PC-3 (cell line): ENCODE measurements at regions not wholly inside any gene's neighbourhood (a gene's known extent, or its start where the extent isn't known, plus 50 kb on each side); places are given as distances from the start of the nearest gene placed in this dataset.
A peak's percentile ranks its signal among the peaks of the same experiment; 100 is the strongest.

Experiments used
- ATAC-seq: fragments of 200-7000 bp; cut with Tn5 transposase; 2 replicates; pipeline ENCODE4 v1.9.1; 2020; ENCODE audit warnings: mild to moderate bottlenecking, moderate library complexity
- BruUV-seq: library from RNA; stranded (reverse); fragments of 400-500 nt; replicated peaks from 2 replicates; lab custom pipeline; 2021; lab: Mats Ljungman, UMichigan
- CTCF ChIA-PET: fragments of 300-600 bp; sonication (Branson Sonifier 250); formaldehyde crosslinking; loops from one replicate; lab custom pipeline; 2022; ENCODE audit warnings: antibody characterized with exemption; lab: Charles Lee
- POLR2A ChIA-PET: fragments of 300-600 bp; sonication (Branson Sonifier 250); formaldehyde crosslinking; loops from one replicate; lab custom pipeline; 2022; ENCODE audit warnings: antibody characterized with exemption; ENCODE audit not compliant: unreplicated experiment; lab: Charles Lee
- DNase-seq: peaks from one replicate; pipeline ENCODE4 v3.0.0-alpha.2; 2015
- H2AFZ ChIP-seq: fragments of 300-600 bp; sonication (generic); 2 replicates; pipeline ENCODE4 v1.6.0; 2016; ENCODE audit warnings: antibody characterized with exemption, low read length
- H3F3A ChIP-seq: fragments of 300-600 bp; sonication (generic); one replicate; pipeline ENCODE4 v1.6.0; 2017; ENCODE audit warnings: antibody characterized with exemption, low read length, control low read depth, mild to moderate bottlenecking; ENCODE audit not compliant: unreplicated experiment
- H3K27ac ChIP-seq: fragments of 300-600 bp; sonication (generic); 2 replicates; pipeline ENCODE4 v1.5.1; 2016; ENCODE audit warnings: mild to moderate bottlenecking, low read length
- H3K27me3 ChIP-seq: fragments of 300-600 bp; sonication (generic); 2 replicates; pipeline ENCODE4 v1.6.1; 2016; ENCODE audit warnings: low read length, mixed read lengths
- H3K36me3 ChIP-seq: fragments of 300-600 bp; sonication (generic); 2 replicates; pipeline ENCODE4 v1.6.1; 2016; ENCODE audit warnings: low read depth, mixed run types, low read length, mixed read lengths
- H3K4me1 ChIP-seq: fragments of 300-600 bp; sonication (generic); 2 replicates; pipeline ENCODE4 v1.5.1; 2016; ENCODE audit warnings: low read length; ENCODE audit not compliant: insufficient read depth
- H3K4me2 ChIP-seq: fragments of 300-600 bp; sonication (generic); 2 replicates; pipeline ENCODE4 v1.6.0; 2016; ENCODE audit warnings: low read length
- H3K4me3 ChIP-seq: fragments of 300-600 bp; sonication (generic); 2 replicates; pipeline ENCODE4 v1.5.1; 2016; ENCODE audit warnings: mild to moderate bottlenecking, low read length, mixed read lengths
- H3K79me2 ChIP-seq: fragments of 300-600 bp; sonication (generic); 2 replicates; pipeline ENCODE4 v1.6.1; 2017; ENCODE audit warnings: low read length, mixed read lengths
- H3K9ac ChIP-seq: fragments of 300-600 bp; sonication (generic); 2 replicates; pipeline ENCODE4 v1.6.0; 2016; ENCODE audit warnings: mild to moderate bottlenecking, low read length
- H3K9me2 ChIP-seq: fragments of 300-600 bp; sonication (generic); replicated peaks from 2 replicates; pipeline ENCODE4 v1.6.1; 2016; ENCODE audit warnings: mixed run types, low read length, mixed read lengths
- H3K9me3 ChIP-seq: fragments of 300-600 bp; sonication (generic); 2 replicates; pipeline ENCODE4 v1.6.1; 2016; ENCODE audit warnings: low read length, mixed read lengths
- H4K20me1 ChIP-seq: fragments of 300-600 bp; sonication (generic); 2 replicates; pipeline ENCODE4 v1.6.1; 2016; ENCODE audit warnings: low read length, mixed read lengths
- EZH2 ChIP-seq: fragments of 300-600 bp; sonication (generic); IDR thresholded peaks from one replicate; pipeline ENCODE4 v1.6.1; 2017; ENCODE audit warnings: antibody characterized with exemption, mild to moderate bottlenecking, low read length; ENCODE audit not compliant: unreplicated experiment
- EZH2phosphoT487 ChIP-seq: fragments of 300-600 bp; sonication (generic); IDR thresholded peaks from 2 replicates; pipeline ENCODE4 v1.6.1; 2018; ENCODE audit warnings: mild to moderate bottlenecking, antibody characterized with exemption, low read length, borderline replicate concordance
- intact Hi-C: fragments of 100-400 bp; cut with micrococcal nuclease; formaldehyde crosslinking; loops from 2 replicates; pipeline ENCODE4 v1.9.0; 2023
- TF ChIP-seq, protein P1 (sequence below): fragments of 300-600 bp; sonication (generic); conservative IDR thresholded peaks from 2 replicates; pipeline ENCODE4 v1.5.1; 2017; ENCODE audit warnings: antibody characterized with exemption, low read depth, mild to moderate bottlenecking, low read length

DNA sequence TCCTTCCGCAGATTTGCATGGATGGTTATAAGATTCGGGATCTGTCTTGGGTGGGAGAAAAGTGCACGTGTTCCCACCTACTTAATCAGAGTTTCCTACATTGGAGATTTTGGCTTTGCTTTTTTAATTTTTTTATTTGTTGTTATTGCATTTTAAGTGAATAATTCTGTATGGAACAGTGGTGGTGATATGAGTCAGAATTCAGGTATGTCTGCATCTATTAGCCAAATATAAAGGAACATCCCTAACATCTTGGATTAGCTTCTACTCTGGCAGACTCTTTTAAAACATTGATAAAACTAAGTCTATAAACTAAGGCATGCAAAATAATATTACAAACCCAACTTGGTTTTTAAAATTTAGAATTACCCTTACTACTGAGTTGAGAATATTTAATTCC, 659.8 kb upstream of the EPHA5 start:
- ATAC-seq, result peak; percentile 66
- Histone ChIP-seq H3K36me3 (no peaks in the 10 kb centered on the region), H3K4me3 (no peak overlapping the region), H3K9me3 (no peaks in the 10 kb centered on the region), H4K20me1 (no peaks in the 10 kb centered on the region), H3F3A (no peaks in the 10 kb centered on the region), H3K27me3 (no peaks in the 10 kb centered on the region), H2AFZ (no peak overlapping the region), H3K9ac (no peak overlapping the region), H3K79me2 (no peaks in the 10 kb centered on the region), H3K4me2 (no peak overlapping the region), H3K9me2 (no peaks in the 10 kb centered on the region), H3K4me1 (peaks cover 4% of the 10 kb centered on the region; the same call in 1 of the 2 replicates), H3K27ac (no peak overlapping the region)
- intact Hi-C loops, result no loop called here
- POLR2A ChIA-PET, result no interaction called here
- DNase-seq, result peak; percentile 33
- BruUV-seq, result no TSS peak
- TF ChIP-seq EZH2phosphoT487 (no peak), EZH2 (no peak)
- TF ChIP-seq, protein P1, sequence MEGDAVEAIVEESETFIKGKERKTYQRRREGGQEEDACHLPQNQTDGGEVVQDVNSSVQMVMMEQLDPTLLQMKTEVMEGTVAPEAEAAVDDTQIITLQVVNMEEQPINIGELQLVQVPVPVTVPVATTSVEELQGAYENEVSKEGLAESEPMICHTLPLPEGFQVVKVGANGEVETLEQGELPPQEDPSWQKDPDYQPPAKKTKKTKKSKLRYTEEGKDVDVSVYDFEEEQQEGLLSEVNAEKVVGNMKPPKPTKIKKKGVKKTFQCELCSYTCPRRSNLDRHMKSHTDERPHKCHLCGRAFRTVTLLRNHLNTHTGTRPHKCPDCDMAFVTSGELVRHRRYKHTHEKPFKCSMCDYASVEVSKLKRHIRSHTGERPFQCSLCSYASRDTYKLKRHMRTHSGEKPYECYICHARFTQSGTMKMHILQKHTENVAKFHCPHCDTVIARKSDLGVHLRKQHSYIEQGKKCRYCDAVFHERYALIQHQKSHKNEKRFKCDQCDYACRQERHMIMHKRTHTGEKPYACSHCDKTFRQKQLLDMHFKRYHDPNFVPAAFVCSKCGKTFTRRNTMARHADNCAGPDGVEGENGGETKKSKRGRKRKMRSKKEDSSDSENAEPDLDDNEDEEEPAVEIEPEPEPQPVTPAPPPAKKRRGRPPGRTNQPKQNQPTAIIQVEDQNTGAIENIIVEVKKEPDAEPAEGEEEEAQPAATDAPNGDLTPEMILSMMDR, result no peak
- CTCF ChIA-PET, result no interaction called here

DNA sequence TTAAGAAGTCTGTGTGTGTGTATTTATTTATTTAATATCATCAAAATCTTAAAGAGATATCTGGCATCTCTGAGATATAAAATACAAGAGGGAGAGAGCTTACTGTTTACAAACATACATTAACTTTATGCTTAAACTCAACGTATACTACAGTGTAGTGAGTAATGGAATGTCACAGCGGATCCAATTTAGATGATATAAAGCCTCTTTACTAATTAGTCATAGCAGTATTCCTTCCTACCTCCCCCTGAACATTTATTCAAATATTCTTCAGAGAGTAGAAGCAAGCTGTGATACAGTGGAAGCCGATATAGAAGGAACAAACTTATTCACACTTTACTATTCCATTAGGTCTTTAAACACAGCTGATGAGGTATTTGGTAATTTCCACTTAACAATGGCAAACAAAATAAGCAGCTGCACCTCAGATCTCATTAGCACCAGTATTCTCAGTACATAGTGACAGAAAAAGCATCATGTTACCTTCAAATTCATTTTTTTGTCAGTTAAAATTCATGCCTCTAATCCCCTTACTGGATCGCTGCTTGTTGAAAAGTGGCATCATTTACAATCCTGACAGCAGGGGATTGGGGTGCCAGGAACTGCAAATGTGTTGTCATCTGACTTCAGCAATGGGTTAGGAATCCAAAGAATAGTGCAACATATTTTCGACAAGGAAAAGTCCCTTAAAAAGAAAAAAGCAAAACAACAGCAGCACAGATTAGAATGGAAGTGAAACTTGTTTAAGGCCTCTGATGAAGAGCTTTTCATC, 658.7 kb upstream of the EPHA5 start:
- TF ChIP-seq EZH2 (no peak), EZH2phosphoT487 (no peak)
- TF ChIP-seq, protein P1, result no peak
- CTCF ChIA-PET, result no interaction called here

More for the DNA sequence above, 658.7 kb upstream of the EPHA5 start:
- BruUV-seq, result no TSS peak
- H2AFZ ChIP-seq, result no peak overlapping the region
- H3K36me3 ChIP-seq, result no peaks in the 10 kb centered on the region
- no peak for ATAC-seq
- H3K9me3 ChIP-seq, result no peaks in the 10 kb centered on the region
- H3F3A ChIP-seq, result no peaks in the 10 kb centered on the region
- H3K4me2 ChIP-seq, result no peak overlapping the region
- H3K79me2 ChIP-seq, result no peaks in the 10 kb centered on the region
- H3K27me3 ChIP-seq, result no peaks in the 10 kb centered on the region
- no peak for DNase-seq
- intact Hi-C loops, result no loop called here
- no peak overlapping the region for H3K9ac ChIP-seq
- H4K20me1 ChIP-seq, result no peaks in the 10 kb centered on the region
- H3K4me3 ChIP-seq, result no peak overlapping the region
- H3K4me1 ChIP-seq, result peaks cover 4% of the 10 kb centered on the region; the same call in 1 of the 2 replicates
- no peaks in the 10 kb centered on the region for H3K9me2 ChIP-seq
- POLR2A ChIA-PET, result no interaction called here
- no peak overlapping the region for H3K27ac ChIP-seq
